H1 (cell line): ENCODE measurements at regions not wholly inside any gene's neighbourhood (a gene's known extent, or its start where the extent isn't known, plus 50 kb on each side); places are given as distances from the start of the nearest gene placed in this dataset.

ENCODE experiments used
- CTCF ChIA-PET: fragments of 300-600 bp; sonication (Branson Sonifier 250); formaldehyde crosslinking; loops from one replicate; lab custom pipeline; 2021; ENCODE audit not compliant: partially characterized antibody; lab: Charles Lee
- POLR2A ChIA-PET: fragments of 300-600 bp; sonication (Branson Sonifier 250); formaldehyde crosslinking; loops from one replicate; lab custom pipeline; 2021; ENCODE audit warnings: inconsistent platforms; ENCODE audit not compliant: partially characterized antibody; lab: Charles Lee
- DNase-seq, 2 experiments: peaks; one replicate each; pipeline versions ENCODE4 v3.0.0 to v3.0.0-alpha.2; 2010 to 2022; ENCODE audit warnings: low spot score in 2 of 2, low read depth in 1 of 2, mixed read lengths in 1 of 2
- FAIRE-seq: peaks from 2 replicates; lab custom pipeline; 2011; peaks lifted over from hg19 to GRCh38; lab: Jason Lieb, UNC
- H2AFZ ChIP-seq: 2 replicates; pipeline ENCODE4 v1.8.1; 2012; ENCODE audit warnings: low read length, inconsistent platforms
- H2AK5ac ChIP-seq: 2 replicates; pipeline ENCODE4 v1.6.1; 2013; ENCODE audit warnings: low read depth, low read length
- H2BK120ac ChIP-seq: replicated peaks from 2 replicates; pipeline ENCODE3; 2013; ENCODE audit warnings: low read depth, low read length, inconsistent platforms
- H2BK12ac ChIP-seq: 2 replicates; pipeline ENCODE4 v1.6.1; 2013; ENCODE audit warnings: low read depth, low read length
- H2BK15ac ChIP-seq: 2 replicates; pipeline ENCODE4 v1.6.1; 2013; ENCODE audit warnings: low read length
- H2BK20ac ChIP-seq: 2 replicates; pipeline ENCODE4 v1.6.1; 2013; ENCODE audit warnings: low read length
- H2BK5ac ChIP-seq: 2 replicates; pipeline ENCODE4 v1.6.1; 2013; ENCODE audit warnings: low read depth, low read length
- H3K14ac ChIP-seq: 2 replicates; pipeline ENCODE4 v1.6.1; 2013; ENCODE audit warnings: inconsistent platforms; ENCODE audit not compliant: insufficient read length
- H3K18ac ChIP-seq: 2 replicates; pipeline ENCODE4 v1.6.1; 2013; ENCODE audit warnings: low read length; ENCODE audit errors: extremely low read depth
- H3K23ac ChIP-seq: 2 replicates; pipeline ENCODE4 v1.6.1; 2013; ENCODE audit warnings: inconsistent platforms; ENCODE audit not compliant: insufficient read length
- H3K23me2 ChIP-seq: 2 replicates; pipeline ENCODE4 v1.6.1; 2013; ENCODE audit warnings: low read depth, low read length
- H3K27ac ChIP-seq: 2 replicates; pipeline ENCODE4 v1.6.1; 2011; ENCODE audit warnings: low read depth, low read length, inconsistent platforms
- H3K27me3 ChIP-seq, 4 experiments: replicated peaks in 1 of 4; 1 replicate in 1 of 4; 2 replicates in 3 of 4; pipeline versions ENCODE4 v1.6.1 to v1.8.1; 2011 to 2013; ENCODE audit warnings: low read length in 3 of 4, mild to moderate bottlenecking in 3 of 4, inconsistent platforms in 2 of 4, mixed read lengths in 2 of 4, moderate library complexity in 1 of 4; ENCODE audit not compliant: control insufficient read depth in 3 of 4, insufficient read depth in 3 of 4; ENCODE audit errors: extremely low read depth in 1 of 4
- H3K36me3 ChIP-seq, 4 experiments: 2 replicates each; pipeline versions ENCODE4 v1.6.1 to v1.8.1; 2011 to 2013; ENCODE audit warnings: mild to moderate bottlenecking in 4 of 4, low read length in 3 of 4, moderate library complexity in 2 of 4, control low read depth in 1 of 4, inconsistent platforms in 1 of 4; ENCODE audit not compliant: insufficient read depth in 4 of 4, control insufficient read depth in 2 of 4
- H3K4ac ChIP-seq: replicated peaks from 2 replicates; pipeline ENCODE3; 2013; ENCODE audit warnings: low read length, low read depth, mixed read lengths, inconsistent platforms; ENCODE audit not compliant: insufficient read length
- H3K4me1 ChIP-seq, 4 experiments: replicated peaks in 1 of 4; 1 replicate in 1 of 4; 2 replicates in 3 of 4; pipeline versions ENCODE4 v1.6.1 to v1.8.1; 2011 to 2013; ENCODE audit warnings: low read length in 3 of 4, inconsistent platforms in 2 of 4, mixed read lengths in 1 of 4; ENCODE audit not compliant: insufficient read depth in 4 of 4, control insufficient read depth in 3 of 4
- H3K4me2 ChIP-seq, 2 experiments: 2 replicates each; pipeline versions ENCODE4 v1.6.1 to v1.8.1; 2011 to 2013; ENCODE audit warnings: low read depth in 2 of 2, low read length in 2 of 2, control low read depth in 1 of 2, inconsistent platforms in 1 of 2, mild to moderate bottlenecking in 1 of 2; ENCODE audit not compliant: insufficient read depth in 1 of 2
- H3K4me3 ChIP-seq, 4 experiments: fragments of 200-600, 300-600 bp in 1 of 4; sonication (generic), shearing (Covaris generic), sonication (Bioruptor Twin) in 1 of 4; 2 replicates each; pipeline versions ENCODE4 v1.5.1 to v1.8.1; 2011 to 2016; ENCODE audit warnings: low read length in 4 of 4, low read depth in 3 of 4, control low read depth in 2 of 4, inconsistent platforms in 2 of 4, mild to moderate bottlenecking in 2 of 4, mixed read lengths in 1 of 4, moderate library complexity in 1 of 4; ENCODE audit not compliant: insufficient read depth in 2 of 4; ENCODE audit errors: extremely low read depth in 1 of 4
- H3K56ac ChIP-seq: replicated peaks from 2 replicates; pipeline ENCODE3; 2013; ENCODE audit warnings: low read depth, mild to moderate bottlenecking, mixed read lengths, low read length, inconsistent platforms; ENCODE audit not compliant: insufficient read length
- H3K79me1 ChIP-seq: 2 replicates; pipeline ENCODE4 v1.6.1; 2013; ENCODE audit warnings: low read depth, low read length, control low read depth
- H3K79me2 ChIP-seq, 2 experiments: 2 replicates each; pipeline versions ENCODE4 v1.6.1 to v1.8.1; 2012 to 2013; ENCODE audit warnings: low read length in 2 of 2, mild to moderate bottlenecking in 2 of 2, inconsistent platforms in 1 of 2; ENCODE audit not compliant: insufficient read depth in 2 of 2, control insufficient read depth in 1 of 2
- H3K9ac ChIP-seq, 4 experiments: replicated peaks in 1 of 4; 1 replicate in 1 of 4; 2 replicates in 3 of 4; pipeline versions ENCODE4 v1.6.1 to v1.8.1; 2011 to 2013; ENCODE audit warnings: low read depth in 3 of 4, low read length in 3 of 4, control low read depth in 2 of 4, mild to moderate bottlenecking in 2 of 4, moderate library complexity in 2 of 4, inconsistent platforms in 1 of 4; ENCODE audit errors: extremely low read depth in 1 of 4
- H3K9me3 ChIP-seq, 2 experiments: 2 replicates each; pipeline versions ENCODE4 v1.6.1 to v1.8.1; 2012 to 2013; ENCODE audit warnings: mild to moderate bottlenecking in 2 of 2, moderate library complexity in 2 of 2, control low read depth in 1 of 2, inconsistent platforms in 1 of 2, low read depth in 1 of 2, low read length in 1 of 2, mixed read lengths in 1 of 2; ENCODE audit not compliant: insufficient read depth in 2 of 2
- H4K20me1 ChIP-seq, 2 experiments: replicated peaks in 1 of 2; 2 replicates each; pipeline versions ENCODE3 to v1.8.1; 2011 to 2013; ENCODE audit warnings: inconsistent platforms in 2 of 2, low read length in 2 of 2, mild to moderate bottlenecking in 1 of 2; ENCODE audit not compliant: insufficient read depth in 2 of 2, control insufficient read depth in 1 of 2
- H4K5ac ChIP-seq: 2 replicates; pipeline ENCODE4 v1.6.1; 2013; ENCODE audit warnings: low read length, low read depth, mixed read lengths, inconsistent platforms; ENCODE audit not compliant: insufficient read length
- H4K8ac ChIP-seq: 2 replicates; pipeline ENCODE4 v1.8.0; 2013; ENCODE audit warnings: mild to moderate bottlenecking, moderate library complexity, low read length, inconsistent platforms; ENCODE audit not compliant: insufficient read depth; ENCODE audit errors: extremely low read depth
- H4K91ac ChIP-seq: replicated peaks from 2 replicates; pipeline ENCODE3; 2013; ENCODE audit warnings: low read length, mixed read lengths, inconsistent platforms; ENCODE audit not compliant: insufficient read length
- CHD1 ChIP-seq: IDR thresholded peaks from 2 replicates; pipeline ENCODE4 v1.6.1; 2012; ENCODE audit warnings: low read depth, low read length, improper control_type of control experiment
- WGBS, 2 experiments: shearing (Covaris generic) in 1 of 2; methylation state at CpG; one replicate each; pipeline versions ENCODE4 v1.1.6 to v1.1.7; 2013 to 2015; ENCODE audit warnings: low lambda C conversion rate in 2 of 2, mixed read lengths in 2 of 2, inconsistent platforms in 1 of 2, low coverage in 1 of 2, missing lambda C conversion rate in 1 of 2; ENCODE audit not compliant: insufficient replicate concordance in 2 of 2, insufficient coverage in 1 of 2, insufficient read length in 1 of 2; ENCODE audit errors: extremely low coverage in 1 of 2, missing lambda C conversion rate in 1 of 2; 5-methylcytosine and 5-hydroxymethylcytosine counted together

- H4K91ac ChIP-seq: no peak overlapping the region
- no peak overlapping the region for H2BK15ac ChIP-seq
- H4K5ac ChIP-seq: no peak overlapping the region
- H3K79me2 ChIP-seq: no peaks in the 10 kb centered on the region
- TF ChIP-seq CHD1: no peak
- 75% methylated on average over 5 of the region's 5 CpGs; no CpG with 5 or more reads in 1 of the 2 experiments for WGBS, 2 experiments
- H3K18ac ChIP-seq: no peak overlapping the region
- H3K9me3 ChIP-seq: peaks cover 2 to 3% of the 10 kb centered on the region in 2 experiments; a peak in 2 of 4 replicates
- H3K23me2 ChIP-seq: no peaks in the 10 kb centered on the region
- H3K14ac ChIP-seq: no peak overlapping the region
- H2BK12ac ChIP-seq: no peak overlapping the region
- no peak overlapping the region for H3K56ac ChIP-seq
- no peak overlapping the region for H3K9ac ChIP-seq
- no peaks in the 10 kb centered on the region for H3K27me3 ChIP-seq
- DNase-seq: no peak
- no peak overlapping the region for H4K8ac ChIP-seq
- H2BK20ac ChIP-seq: no peak overlapping the region
- no peak overlapping the region for H3K27ac ChIP-seq
- no peaks in the 10 kb centered on the region for H3K79me1 ChIP-seq
- H3K4ac ChIP-seq: no peak overlapping the region
- H2BK5ac ChIP-seq: no peak overlapping the region
- CTCF ChIA-PET: no interaction called here
- H3K4me2 ChIP-seq: no peak overlapping the region
- H3K4me1 ChIP-seq: no peaks in the 10 kb centered on the region
- H3K4me3 ChIP-seq: no peak overlapping the region
- POLR2A ChIA-PET: no interaction called here
- no peaks in the 10 kb centered on the region for H3K36me3 ChIP-seq
- no peak for FAIRE-seq
- no peak overlapping the region for H2AFZ ChIP-seq
- H4K20me1 ChIP-seq: no peaks in the 10 kb centered on the region
- no peak overlapping the region for H3K23ac ChIP-seq
- no peak overlapping the region for H2BK120ac ChIP-seq
- H2AK5ac ChIP-seq: no peak overlapping the region
These were observed 79.4 kb upstream of the CDYL2 start for GRCh38 chr16:80883816-80884215.
